NCI-H1092 (cell line): ENCODE measurements at regions not wholly inside any gene's neighbourhood (a gene's known extent, or its start where the extent isn't known, plus 50 kb on each side); places are given as distances from the start of the nearest gene placed in this dataset.

ENCODE experiments used
- DNase-seq: peaks from one replicate; lab custom pipeline; 2025; lab: John Stamatoyannopoulos, UW

GRCh38 chr6:169965657-169966311, 214.4 kb downstream of the ERMARD start:
- no peak for DNase-seq

- no peak for DNase-seq
Measured at GRCh38 chr6:169965239-169965638, 213.8 kb downstream of the ERMARD start.

GRCh38 chr6:169964486-169965180, 213.2 kb downstream of the ERMARD start:
- DNase-seq: no peak

- DNase-seq: no peak
Measured at GRCh38 chr6:169963581-169964297, 212.3 kb downstream of the ERMARD start.

- DNase-seq: no peak
Measured at GRCh38 chr6:169962604-169963469, 211.4 kb downstream of the ERMARD start.

- DNase-seq: no peak
Measured at GRCh38 chr6:169961772-169962561, 210.5 kb downstream of the ERMARD start.

- no peak for DNase-seq
Measured at GRCh38 chr6:169960886-169961611, 209.6 kb downstream of the ERMARD start.

GRCh38 chr6:169960521-169960885, 209.1 kb downstream of the ERMARD start:
- DNase-seq: no peak

GRCh38 chr6:169960003-169960344, 208.6 kb downstream of the ERMARD start:
- no peak for DNase-seq

- peak; percentile 73 for DNase-seq
Measured at GRCh38 chr6:169959136-169960002, 207.9 kb downstream of the ERMARD start.

GRCh38 chr6:169958510-169958909, 207.1 kb downstream of the ERMARD start:
- no peak for DNase-seq

GRCh38 chr6:169957351-169957963, 206.0 kb downstream of the ERMARD start:
- DNase-seq: no peak

- no peak for DNase-seq
Measured at GRCh38 chr6:169956580-169956979, 205.2 kb downstream of the ERMARD start.

GRCh38 chr6:169955731-169956437, 204.5 kb downstream of the ERMARD start:
- DNase-seq: no peak

GRCh38 chr6:169954977-169955376, 203.6 kb downstream of the ERMARD start:
- DNase-seq: no peak

GRCh38 chr6:169953686-169954085, 202.3 kb downstream of the ERMARD start:
- no peak for DNase-seq

- peak; percentile 46 for DNase-seq
Measured at GRCh38 chr6:169950558-169950957, 199.1 kb downstream of the ERMARD start.

GRCh38 chr6:169949511-169950097, 198.2 kb downstream of the ERMARD start:
- DNase-seq: no peak
